ENCODE measurements at regions not wholly inside any gene's neighbourhood (a gene's known extent, or its start where the extent isn't known, plus 50 kb on each side); places are given as distances from the start of the nearest gene placed in this dataset.

- TF ChIP-seq CTCF (conservative IDR thresholded peaks at IDR 0.05; ENCODE audit: low read length) (no peak), EZH2phosphoT487 (IDR thresholded peaks at IDR 0.05; ENCODE audit: borderline replicate concordance) (no peak)
Observed at GRCh38 chr7:86089455-86089854, 554.3 kb upstream of the GRM3 start.

Measured in Loucy (cell line).